ENCODE measurements at regions not wholly inside any gene's neighbourhood (a gene's known extent, or its start where the extent isn't known, plus 50 kb on each side); places are given as distances from the start of the nearest gene placed in this dataset.

DNA sequence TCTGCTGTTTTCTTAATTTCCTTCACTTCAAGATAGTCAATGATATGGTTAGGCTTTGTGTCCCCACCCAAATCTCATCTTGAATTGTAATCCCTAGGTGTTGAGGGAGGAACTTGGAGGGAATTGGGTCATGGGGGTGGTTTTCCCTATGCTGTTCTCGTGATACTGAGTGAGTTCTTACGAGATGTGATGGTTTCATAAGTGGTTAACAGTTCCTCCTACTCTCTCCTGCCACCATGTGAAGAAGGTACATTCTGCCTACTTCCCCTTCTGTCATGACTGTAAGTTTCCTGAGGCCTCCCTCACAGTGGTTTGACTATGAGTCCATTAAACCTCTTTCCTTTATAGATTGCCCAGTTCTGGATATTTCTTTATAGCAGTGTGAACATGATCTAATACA lies 74.0 kb upstream of the SAMSN1 start:
- DNase-seq = no peak
- no peak overlapping the region for H3K4me3 ChIP-seq
- H3K4me1 ChIP-seq = no peaks in the 10 kb centered on the region
- H3K27me3 ChIP-seq = no peaks in the 10 kb centered on the region
- no peaks in the 10 kb centered on the region for H3K9me3 ChIP-seq
- H3K27ac ChIP-seq = no peak overlapping the region
- H3K36me3 ChIP-seq (ENCODE audit: low read depth, missing control alignments) = no peaks in the 10 kb centered on the region
- WGBS, 2 donors = 41 to 48% methylated on average over 2 of the region's 2 CpGs
- TF ChIP-seq POLR2A (IDR thresholded peaks at IDR 0.05) = no peak
- TF ChIP-seq, protein P1, sequence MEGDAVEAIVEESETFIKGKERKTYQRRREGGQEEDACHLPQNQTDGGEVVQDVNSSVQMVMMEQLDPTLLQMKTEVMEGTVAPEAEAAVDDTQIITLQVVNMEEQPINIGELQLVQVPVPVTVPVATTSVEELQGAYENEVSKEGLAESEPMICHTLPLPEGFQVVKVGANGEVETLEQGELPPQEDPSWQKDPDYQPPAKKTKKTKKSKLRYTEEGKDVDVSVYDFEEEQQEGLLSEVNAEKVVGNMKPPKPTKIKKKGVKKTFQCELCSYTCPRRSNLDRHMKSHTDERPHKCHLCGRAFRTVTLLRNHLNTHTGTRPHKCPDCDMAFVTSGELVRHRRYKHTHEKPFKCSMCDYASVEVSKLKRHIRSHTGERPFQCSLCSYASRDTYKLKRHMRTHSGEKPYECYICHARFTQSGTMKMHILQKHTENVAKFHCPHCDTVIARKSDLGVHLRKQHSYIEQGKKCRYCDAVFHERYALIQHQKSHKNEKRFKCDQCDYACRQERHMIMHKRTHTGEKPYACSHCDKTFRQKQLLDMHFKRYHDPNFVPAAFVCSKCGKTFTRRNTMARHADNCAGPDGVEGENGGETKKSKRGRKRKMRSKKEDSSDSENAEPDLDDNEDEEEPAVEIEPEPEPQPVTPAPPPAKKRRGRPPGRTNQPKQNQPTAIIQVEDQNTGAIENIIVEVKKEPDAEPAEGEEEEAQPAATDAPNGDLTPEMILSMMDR (IDR thresholded peaks at IDR 0.05) = no peak
- intact Hi-C loops (cut with DNase I; ENCODE audit: low total_unique reads) = no loop called here

DNA sequence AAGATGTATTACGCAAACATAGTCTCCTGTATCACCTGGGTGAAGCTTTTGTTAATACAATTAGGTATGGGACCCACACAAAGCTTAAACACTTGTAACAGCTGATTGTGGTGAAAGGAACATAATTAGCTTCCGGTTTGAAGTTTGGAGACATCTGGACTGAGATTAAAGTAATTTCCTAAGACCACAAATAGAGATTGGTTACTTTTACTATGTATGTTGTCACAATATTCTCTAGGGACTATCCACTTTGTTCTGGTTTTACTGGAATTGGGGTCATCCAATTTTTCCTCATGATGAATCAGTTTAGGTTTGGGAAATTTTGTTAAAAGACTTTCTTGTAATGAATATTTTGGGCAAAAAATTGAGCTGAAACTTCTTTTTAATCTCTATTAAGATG lies 71.8 kb upstream of the SAMSN1 start:
- WGBS, 2 donors = 83 to 88% methylated on average over 2 of the region's 2 CpGs

DNA sequence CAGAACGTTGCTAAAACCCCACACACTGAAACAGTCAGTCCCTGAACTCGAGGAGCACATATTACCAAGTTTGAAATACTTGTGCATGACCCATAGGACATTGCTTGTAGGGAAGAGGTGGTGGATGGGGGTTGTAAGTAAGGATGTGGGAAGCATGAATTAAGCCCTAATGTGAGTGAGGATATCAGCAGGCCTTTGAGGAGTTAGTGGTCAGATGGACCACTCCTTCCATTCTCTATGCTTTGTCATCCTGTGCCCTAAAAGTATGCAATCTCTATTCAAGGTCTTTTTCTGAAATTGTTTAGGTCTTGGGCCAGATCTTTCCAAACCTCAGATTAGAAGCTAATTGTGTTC lies 70.9 kb upstream of the SAMSN1 start:
- no peaks in the 10 kb centered on the region for H3K27me3 ChIP-seq
- WGBS, 2 donors = 41 to 59% methylated on average over 2 of the region's 2 CpGs
- no peaks in the 10 kb centered on the region for H3K36me3 ChIP-seq (ENCODE audit: low read depth, missing control alignments)
- no peak overlapping the region for H3K4me3 ChIP-seq
- TF ChIP-seq, protein P1 (IDR thresholded peaks at IDR 0.05) = no peak
- no peak for TF ChIP-seq POLR2A (IDR thresholded peaks at IDR 0.05)
- H3K9me3 ChIP-seq = no peaks in the 10 kb centered on the region
- no peak overlapping the region for H3K27ac ChIP-seq
- H3K4me1 ChIP-seq = no peaks in the 10 kb centered on the region
- intact Hi-C loops (cut with DNase I; ENCODE audit: low total_unique reads) = no loop called here
- no peak for DNase-seq

More for the DNA sequence above, 71.8 kb upstream of the SAMSN1 start:
- Histone ChIP-seq H3K27me3 (no peaks in the 10 kb centered on the region), H3K4me1 (no peaks in the 10 kb centered on the region), H3K4me3 (no peak overlapping the region), H3K9me3 (no peaks in the 10 kb centered on the region), H3K36me3 (ENCODE audit: low read depth, missing control alignments) (no peaks in the 10 kb centered on the region), H3K27ac (no peak overlapping the region)
- TF ChIP-seq, protein P1 (IDR thresholded peaks at IDR 0.05) = no peak
- TF ChIP-seq POLR2A (IDR thresholded peaks at IDR 0.05) = no peak
- no peak for DNase-seq
- intact Hi-C loops (cut with DNase I; ENCODE audit: low total_unique reads) = no loop called here

DNA sequence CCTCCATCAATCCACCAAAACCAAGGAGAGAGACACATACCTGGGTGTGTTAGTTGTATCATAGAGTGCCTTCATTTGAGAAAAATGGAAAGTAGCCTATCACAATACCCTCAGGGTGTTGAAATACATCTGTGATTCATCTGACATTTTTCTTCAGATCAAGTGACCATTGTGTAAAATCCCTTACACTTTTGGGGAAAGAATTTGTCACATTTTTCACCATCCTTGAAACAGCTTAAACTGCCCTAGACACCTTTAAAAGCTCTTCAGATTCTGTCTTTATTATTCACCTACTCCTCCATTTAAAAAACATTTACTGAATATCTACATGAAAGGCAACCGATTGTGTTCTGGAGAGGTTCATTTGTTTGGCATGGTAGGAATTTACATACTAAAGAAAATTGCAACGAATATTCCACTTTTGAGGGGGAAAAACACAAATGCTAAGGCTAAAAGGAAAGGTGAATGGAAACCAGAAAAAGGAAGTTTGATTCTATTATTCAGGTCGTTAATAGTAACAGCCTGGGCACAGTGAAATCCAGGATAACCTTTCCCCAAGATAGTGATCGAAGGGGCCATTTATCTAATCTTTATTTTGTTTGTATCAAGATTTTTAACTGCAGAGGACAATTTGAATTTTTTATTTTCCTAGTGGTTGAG lies 70.4 kb upstream of the SAMSN1 start:
- H3K27me3 ChIP-seq = no peaks in the 10 kb centered on the region
- H3K36me3 ChIP-seq (ENCODE audit: low read depth, missing control alignments) = no peaks in the 10 kb centered on the region
- intact Hi-C loops (cut with DNase I; ENCODE audit: low total_unique reads) = no loop called here
- no peaks in the 10 kb centered on the region for H3K4me1 ChIP-seq
- no peak for TF ChIP-seq POLR2A (IDR thresholded peaks at IDR 0.05)
- TF ChIP-seq, protein P1 (IDR thresholded peaks at IDR 0.05) = no peak
- H3K27ac ChIP-seq = no peak overlapping the region
- no peaks in the 10 kb centered on the region for H3K9me3 ChIP-seq
- DNase-seq = no peak
- WGBS, 2 donors = 46 to 50% methylated on average over 4 of the region's 4 CpGs
- H3K4me3 ChIP-seq = no peak overlapping the region

DNA sequence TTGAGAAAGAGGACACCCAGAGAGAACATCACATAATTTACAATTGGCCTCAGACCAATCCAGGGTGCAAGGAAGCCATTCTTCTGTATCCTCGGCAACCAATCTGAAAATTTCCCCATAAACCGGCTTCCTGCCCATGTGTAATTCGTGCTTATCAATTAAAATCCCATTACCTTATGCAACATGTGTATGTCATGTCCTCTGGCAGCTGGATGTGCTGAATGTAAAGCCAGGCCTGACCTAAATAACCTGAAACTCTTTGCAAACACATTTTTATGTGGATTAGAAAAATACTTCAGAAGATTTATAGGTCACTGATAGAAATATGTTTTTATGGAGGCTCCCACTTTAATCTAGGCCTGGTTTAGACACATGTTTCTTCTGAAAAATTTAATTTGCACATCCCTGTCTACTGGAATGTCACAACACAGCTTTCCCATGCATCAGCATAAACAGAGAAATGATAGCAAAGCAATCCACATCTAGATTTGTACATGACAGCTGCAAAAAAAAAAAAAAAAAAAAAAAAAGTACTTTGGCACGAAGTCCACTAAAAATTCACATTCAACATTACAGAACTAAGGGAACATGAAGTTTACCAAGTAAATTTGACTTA lies 69.4 kb upstream of the SAMSN1 start:
- 46 to 57% methylated on average over 4 of the region's 4 CpGs for WGBS, 2 donors
- intact Hi-C loops (cut with DNase I; ENCODE audit: low total_unique reads) = no loop called here
- H3K27ac ChIP-seq = no peak overlapping the region

More for the DNA sequence above, 69.4 kb upstream of the SAMSN1 start:
- DNase-seq = no peak
- TF ChIP-seq, protein P1 (IDR thresholded peaks at IDR 0.05) = no peak
- TF ChIP-seq POLR2A (IDR thresholded peaks at IDR 0.05) = no peak
- H3K4me3 ChIP-seq = no peak overlapping the region
- no peaks in the 10 kb centered on the region for H3K27me3 ChIP-seq
- H3K36me3 ChIP-seq (ENCODE audit: low read depth, missing control alignments) = no peaks in the 10 kb centered on the region
- no peaks in the 10 kb centered on the region for H3K9me3 ChIP-seq
- no peaks in the 10 kb centered on the region for H3K4me1 ChIP-seq
